ENCODE measurements at regions not wholly inside any gene's neighbourhood (a gene's known extent, or its start where the extent isn't known, plus 50 kb on each side); places are given as distances from the start of the nearest gene placed in this dataset.

DNA sequence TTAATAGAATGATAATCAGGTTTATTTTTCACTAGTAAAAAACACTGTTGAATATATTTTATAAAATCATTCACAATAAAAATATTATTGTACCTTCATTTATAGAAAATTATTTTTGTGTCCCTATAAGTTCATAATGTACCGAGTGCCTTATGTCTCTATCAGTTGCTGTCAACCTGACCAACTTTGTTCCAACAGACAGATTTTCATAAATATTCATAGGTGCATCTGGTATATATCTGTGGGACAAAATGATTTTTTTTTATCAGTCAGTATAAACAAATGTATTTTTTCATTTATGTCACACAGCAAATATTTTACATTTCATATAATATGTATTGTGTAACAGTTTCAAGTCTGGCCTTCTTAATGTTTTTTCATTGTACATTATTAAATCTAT is 195.9 kb downstream of the HGF start:
- Histone ChIP-seq H3K4me3 (no peak overlapping the region), H3K27ac (no peak overlapping the region)
- DNase-seq (ENCODE audit: low spot score) = no peak
- TF ChIP-seq, protein P1, sequence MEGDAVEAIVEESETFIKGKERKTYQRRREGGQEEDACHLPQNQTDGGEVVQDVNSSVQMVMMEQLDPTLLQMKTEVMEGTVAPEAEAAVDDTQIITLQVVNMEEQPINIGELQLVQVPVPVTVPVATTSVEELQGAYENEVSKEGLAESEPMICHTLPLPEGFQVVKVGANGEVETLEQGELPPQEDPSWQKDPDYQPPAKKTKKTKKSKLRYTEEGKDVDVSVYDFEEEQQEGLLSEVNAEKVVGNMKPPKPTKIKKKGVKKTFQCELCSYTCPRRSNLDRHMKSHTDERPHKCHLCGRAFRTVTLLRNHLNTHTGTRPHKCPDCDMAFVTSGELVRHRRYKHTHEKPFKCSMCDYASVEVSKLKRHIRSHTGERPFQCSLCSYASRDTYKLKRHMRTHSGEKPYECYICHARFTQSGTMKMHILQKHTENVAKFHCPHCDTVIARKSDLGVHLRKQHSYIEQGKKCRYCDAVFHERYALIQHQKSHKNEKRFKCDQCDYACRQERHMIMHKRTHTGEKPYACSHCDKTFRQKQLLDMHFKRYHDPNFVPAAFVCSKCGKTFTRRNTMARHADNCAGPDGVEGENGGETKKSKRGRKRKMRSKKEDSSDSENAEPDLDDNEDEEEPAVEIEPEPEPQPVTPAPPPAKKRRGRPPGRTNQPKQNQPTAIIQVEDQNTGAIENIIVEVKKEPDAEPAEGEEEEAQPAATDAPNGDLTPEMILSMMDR (IDR thresholded peaks at IDR 0.05) = no peak

DNA sequence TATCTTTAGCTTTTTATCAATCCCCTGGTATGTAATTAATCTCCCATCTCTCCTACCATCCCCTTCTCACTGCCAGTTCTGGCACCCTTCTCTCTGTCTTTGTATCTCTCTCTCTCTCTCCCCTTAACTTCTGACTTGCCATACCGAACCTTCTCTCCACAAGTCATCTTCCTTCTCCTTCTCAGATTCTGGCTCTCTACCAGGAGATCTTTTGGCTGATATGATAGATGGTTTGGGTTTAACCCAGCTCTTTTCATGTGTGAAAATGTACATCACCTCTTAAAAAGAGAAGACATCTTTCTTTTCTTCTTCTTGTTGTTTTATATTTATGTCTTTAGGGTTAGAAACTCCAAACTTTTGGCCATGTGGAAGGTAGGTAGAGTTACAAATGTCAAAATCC is 196.7 kb downstream of the HGF start:
- no peak overlapping the region for H3K4me3 ChIP-seq
- no peak for DNase-seq (ENCODE audit: low spot score)
- H3K27ac ChIP-seq = no peak overlapping the region
- TF ChIP-seq, protein P1 (IDR thresholded peaks at IDR 0.05) = no peak

DNA sequence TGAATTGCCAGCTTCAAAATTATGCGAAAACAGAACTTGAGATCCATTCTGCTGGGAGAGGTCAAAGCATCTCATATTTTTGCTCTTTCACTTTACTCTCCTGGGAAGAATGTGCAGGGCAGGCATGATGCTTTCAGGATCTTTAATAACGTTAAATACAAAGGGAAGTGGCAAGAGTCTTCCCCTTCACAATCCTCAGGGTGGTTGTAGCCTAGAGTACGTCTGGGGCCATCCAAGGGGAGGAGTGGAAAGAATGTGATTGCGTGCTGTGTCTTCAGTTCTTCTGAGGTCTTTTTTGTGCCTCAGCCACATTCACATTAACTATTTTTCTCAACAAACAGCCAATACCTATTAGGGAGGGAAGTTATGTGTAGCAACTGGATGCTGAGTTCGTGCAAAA is 207.3 kb downstream of the HGF start:
- DNase-seq (ENCODE audit: low spot score) = no peak
- no peak overlapping the region for H3K4me3 ChIP-seq
- H3K27ac ChIP-seq = no peak overlapping the region
- TF ChIP-seq, protein P1 (IDR thresholded peaks at IDR 0.05) = no peak

DNA sequence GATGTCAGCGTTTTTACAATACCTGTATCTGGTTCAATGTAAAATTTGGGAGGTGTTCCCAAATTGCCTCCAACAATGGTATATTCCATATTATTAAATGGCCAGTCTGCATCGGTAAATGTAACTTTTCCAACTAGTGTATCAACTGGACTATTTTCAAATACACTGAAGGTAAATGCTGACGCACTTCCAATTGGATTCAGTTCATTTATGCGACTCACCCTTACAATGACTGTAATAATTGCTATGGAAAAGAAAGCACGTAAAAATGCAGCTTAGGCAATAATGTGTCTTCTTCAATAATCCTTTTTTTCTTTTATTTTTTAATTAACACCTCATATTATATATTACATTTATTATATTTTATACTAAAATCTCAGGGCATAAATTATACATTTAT is 209.1 kb downstream of the HGF start:
- TF ChIP-seq, protein P1 (IDR thresholded peaks at IDR 0.05) = no peak
- Histone ChIP-seq H3K4me3 (no peak overlapping the region), H3K27ac (no peak overlapping the region)
- no peak for DNase-seq (ENCODE audit: low spot score)

DNA sequence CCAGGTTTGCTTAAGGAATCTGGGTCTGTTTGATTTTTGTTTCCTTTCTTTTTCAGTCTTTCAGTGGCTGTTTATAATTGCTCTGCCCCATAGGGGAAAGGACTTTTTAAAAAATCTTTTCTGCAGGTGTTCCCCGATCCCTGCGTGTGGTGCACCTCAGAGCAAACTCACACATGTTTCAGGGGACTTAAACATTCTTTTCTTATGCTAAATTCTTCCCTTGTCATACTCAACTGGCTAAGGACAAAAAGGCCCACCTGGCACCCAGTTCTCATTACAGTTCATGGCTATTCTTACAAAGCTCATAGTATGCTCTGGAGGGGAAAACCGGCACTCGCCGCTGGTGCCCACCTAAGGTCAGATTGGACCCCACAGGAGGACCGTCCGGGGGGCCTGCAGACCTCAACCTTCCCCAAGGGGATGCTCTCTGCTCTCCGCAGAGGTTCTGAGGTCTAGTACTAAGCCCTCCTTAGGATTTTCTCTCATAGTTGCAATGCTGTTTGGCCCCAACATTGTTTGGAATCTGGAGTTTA is 220.3 kb downstream of the HGF start:
- H3K4me3 ChIP-seq = no peak overlapping the region
- TF ChIP-seq, protein P1 (IDR thresholded peaks at IDR 0.05) = no peak
- no peak for DNase-seq (ENCODE audit: low spot score)
- no peak overlapping the region for H3K27ac ChIP-seq

DNA sequence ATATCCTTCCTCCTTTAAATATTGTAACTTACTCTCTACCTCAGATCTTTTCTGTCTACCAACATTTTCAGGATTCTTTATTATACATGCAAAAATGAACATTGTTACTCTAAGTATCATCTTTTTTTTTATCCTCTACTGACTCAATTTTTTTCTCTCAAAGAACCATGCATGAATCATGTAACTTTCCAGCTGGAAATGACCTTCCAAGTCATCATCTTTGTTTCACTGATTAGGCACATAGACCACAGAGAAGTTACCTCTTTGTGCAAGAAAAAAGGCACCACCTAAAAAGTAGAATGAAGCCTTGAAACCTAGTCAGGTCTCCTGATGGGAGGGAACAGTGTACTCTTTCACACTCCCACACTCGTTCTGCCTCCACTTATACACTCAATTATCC is 234.9 kb downstream of the HGF start:
- H3K27ac ChIP-seq = no peak overlapping the region
- TF ChIP-seq, protein P1 (IDR thresholded peaks at IDR 0.05) = no peak
- H3K4me3 ChIP-seq = no peak overlapping the region
- no peak for DNase-seq (ENCODE audit: low spot score)

DNA sequence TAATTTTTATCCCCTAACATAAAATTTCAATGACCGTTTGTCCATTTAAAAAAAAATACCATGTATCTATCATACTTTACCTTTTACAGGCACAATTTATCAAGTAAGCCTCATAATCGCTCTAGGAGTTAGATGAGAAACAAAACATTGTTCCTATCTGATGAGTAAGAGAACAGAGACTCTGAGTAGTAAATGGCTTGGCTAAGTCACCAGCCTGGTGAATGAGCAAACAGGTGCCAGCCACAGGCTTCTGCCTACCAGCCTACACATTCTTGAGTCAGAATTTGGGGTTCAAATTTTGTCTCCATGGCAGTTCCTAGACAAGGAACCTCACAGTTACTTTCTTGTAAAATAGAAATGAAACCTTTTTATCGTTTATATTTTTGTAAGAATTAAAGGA is 235.4 kb downstream of the HGF start:
- H3K27ac ChIP-seq = no peak overlapping the region
- no peak overlapping the region for H3K4me3 ChIP-seq
- TF ChIP-seq, protein P1 (IDR thresholded peaks at IDR 0.05) = no peak
- no peak for DNase-seq (ENCODE audit: low spot score)

Measured in coronary artery (tissue), 2 donors.